ENCODE measurements at regions not wholly inside any gene's neighbourhood (a gene's known extent, or its start where the extent isn't known, plus 50 kb on each side); places are given as distances from the start of the nearest gene placed in this dataset.

- TF ChIP-seq CTCF (conservative IDR thresholded peaks at IDR 0.05; ENCODE audit: low read depth, low read length) (no peak), EZH2 (IDR thresholded peaks at IDR 0.05; ENCODE audit: low read length, unreplicated experiment) (no peak), EZH2phosphoT487 (IDR thresholded peaks at IDR 0.05; ENCODE audit: borderline replicate concordance, low read length) (no peak)
Observed at GRCh38 chr12:42666671-42667243, 77.2 kb upstream of the PRICKLE1 start.

Measured in PC-3 (cell line).